ENCODE measurements at regions not wholly inside any gene's neighbourhood (a gene's known extent, or its start where the extent isn't known, plus 50 kb on each side); places are given as distances from the start of the nearest gene placed in this dataset.
A peak's percentile ranks its signal among the peaks of the same experiment; 100 is the strongest.

- TF ChIP-seq, protein P1, sequence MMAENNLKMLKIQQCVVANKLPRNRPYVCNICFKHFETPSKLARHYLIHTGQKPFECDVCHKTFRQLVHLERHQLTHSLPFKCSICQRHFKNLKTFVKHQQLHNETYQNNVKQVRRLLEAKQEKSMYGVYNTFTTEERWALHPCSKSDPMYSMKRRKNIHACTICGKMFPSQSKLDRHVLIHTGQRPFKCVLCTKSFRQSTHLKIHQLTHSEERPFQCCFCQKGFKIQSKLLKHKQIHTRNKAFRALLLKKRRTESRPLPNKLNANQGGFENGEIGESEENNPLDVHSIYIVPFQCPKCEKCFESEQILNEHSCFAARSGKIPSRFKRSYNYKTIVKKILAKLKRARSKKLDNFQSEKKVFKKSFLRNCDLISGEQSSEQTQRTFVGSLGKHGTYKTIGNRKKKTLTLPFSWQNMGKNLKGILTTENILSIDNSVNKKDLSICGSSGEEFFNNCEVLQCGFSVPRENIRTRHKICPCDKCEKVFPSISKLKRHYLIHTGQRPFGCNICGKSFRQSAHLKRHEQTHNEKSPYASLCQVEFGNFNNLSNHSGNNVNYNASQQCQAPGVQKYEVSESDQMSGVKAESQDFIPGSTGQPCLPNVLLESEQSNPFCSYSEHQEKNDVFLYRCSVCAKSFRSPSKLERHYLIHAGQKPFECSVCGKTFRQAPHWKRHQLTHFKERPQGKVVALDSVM (CRISPR knock-in tag; IDR thresholded peaks at IDR 0.05) = no peak
- TF ChIP-seq HOXA5 (CRISPR knock-in tag; IDR thresholded peaks at IDR 0.05) (peak; percentile 40; the same call in 1 of the 2 replicates), EP300 (IDR thresholded peaks at IDR 0.05; ENCODE audit: low read depth in 2 of 2, low read length in 2 of 2) (0 out of 4 replicates have a peak, but pooled peaks of 1 of the 2 experiments have one; percentile 24), EP300 (CRISPR knock-in tag; IDR thresholded peaks at IDR 0.05; ENCODE audit: borderline replicate concordance) (no peak), HMG20A (CRISPR knock-in tag; IDR thresholded peaks at IDR 0.05; ENCODE audit: borderline replicate concordance) (peak; percentile 33; the same call in 1 of the 2 replicates), NCOR1 (IDR thresholded peaks at IDR 0.05; ENCODE audit: borderline replicate concordance, low read length) (peak; percentile 68; the same call in 1 of the 2 replicates), FOXA3 (CRISPR knock-in tag; IDR thresholded peaks at IDR 0.05) (peak; percentile 27; the same call in 1 of the 2 replicates), ZNF280B (CRISPR knock-in tag; IDR thresholded peaks at IDR 0.05; ENCODE audit: borderline replicate concordance) (no peak), SOX6 (IDR thresholded peaks at IDR 0.05) (no peak), SOX6 (CRISPR knock-in tag; IDR thresholded peaks at IDR 0.05) (0 out of 2 replicates have a peak, but pooled peaks have one; percentile 25), HNF4A (CRISPR knock-in tag; IDR thresholded peaks at IDR 0.05) (peak; percentile 90), GLMP (CRISPR knock-in tag; IDR thresholded peaks at IDR 0.05; ENCODE audit: borderline replicate concordance) (no peak), CEBPB (IDR thresholded peaks at IDR 0.05; ENCODE audit: borderline replicate concordance, low read depth, low read length) (peak; percentile 90), GATAD2A (CRISPR knock-in tag; IDR thresholded peaks at IDR 0.05) (peak; percentile 64)
- TF ChIP-seq, protein P2, sequence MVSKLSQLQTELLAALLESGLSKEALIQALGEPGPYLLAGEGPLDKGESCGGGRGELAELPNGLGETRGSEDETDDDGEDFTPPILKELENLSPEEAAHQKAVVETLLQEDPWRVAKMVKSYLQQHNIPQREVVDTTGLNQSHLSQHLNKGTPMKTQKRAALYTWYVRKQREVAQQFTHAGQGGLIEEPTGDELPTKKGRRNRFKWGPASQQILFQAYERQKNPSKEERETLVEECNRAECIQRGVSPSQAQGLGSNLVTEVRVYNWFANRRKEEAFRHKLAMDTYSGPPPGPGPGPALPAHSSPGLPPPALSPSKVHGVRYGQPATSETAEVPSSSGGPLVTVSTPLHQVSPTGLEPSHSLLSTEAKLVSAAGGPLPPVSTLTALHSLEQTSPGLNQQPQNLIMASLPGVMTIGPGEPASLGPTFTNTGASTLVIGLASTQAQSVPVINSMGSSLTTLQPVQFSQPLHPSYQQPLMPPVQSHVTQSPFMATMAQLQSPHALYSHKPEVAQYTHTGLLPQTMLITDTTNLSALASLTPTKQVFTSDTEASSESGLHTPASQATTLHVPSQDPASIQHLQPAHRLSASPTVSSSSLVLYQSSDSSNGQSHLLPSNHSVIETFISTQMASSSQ (IDR thresholded peaks at IDR 0.05; ENCODE audit: low read depth) = no peak
- TF ChIP-seq, protein P2 (CRISPR knock-in tag; IDR thresholded peaks at IDR 0.05; ENCODE audit: borderline replicate concordance) = no peak
- TF ChIP-seq, protein P3, sequence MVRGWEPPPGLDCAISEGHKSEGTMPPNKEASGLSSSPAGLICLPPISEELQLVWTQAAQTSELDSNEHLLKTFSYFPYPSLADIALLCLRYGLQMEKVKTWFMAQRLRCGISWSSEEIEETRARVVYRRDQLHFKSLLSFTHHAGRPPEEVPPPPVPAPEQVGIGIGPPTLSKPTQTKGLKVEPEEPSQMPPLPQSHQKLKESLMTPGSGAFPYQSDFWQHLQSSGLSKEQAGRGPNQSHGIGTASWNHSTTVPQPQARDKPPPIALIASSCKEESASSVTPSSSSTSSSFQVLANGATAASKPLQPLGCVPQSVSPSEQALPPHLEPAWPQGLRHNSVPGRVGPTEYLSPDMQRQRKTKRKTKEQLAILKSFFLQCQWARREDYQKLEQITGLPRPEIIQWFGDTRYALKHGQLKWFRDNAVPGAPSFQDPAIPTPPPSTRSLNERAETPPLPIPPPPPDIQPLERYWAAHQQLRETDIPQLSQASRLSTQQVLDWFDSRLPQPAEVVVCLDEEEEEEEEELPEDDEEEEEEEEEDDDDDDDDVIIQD (CRISPR knock-in tag; IDR thresholded peaks at IDR 0.05; ENCODE audit: low read depth) = no peak
- TF ChIP-seq, protein P4, sequence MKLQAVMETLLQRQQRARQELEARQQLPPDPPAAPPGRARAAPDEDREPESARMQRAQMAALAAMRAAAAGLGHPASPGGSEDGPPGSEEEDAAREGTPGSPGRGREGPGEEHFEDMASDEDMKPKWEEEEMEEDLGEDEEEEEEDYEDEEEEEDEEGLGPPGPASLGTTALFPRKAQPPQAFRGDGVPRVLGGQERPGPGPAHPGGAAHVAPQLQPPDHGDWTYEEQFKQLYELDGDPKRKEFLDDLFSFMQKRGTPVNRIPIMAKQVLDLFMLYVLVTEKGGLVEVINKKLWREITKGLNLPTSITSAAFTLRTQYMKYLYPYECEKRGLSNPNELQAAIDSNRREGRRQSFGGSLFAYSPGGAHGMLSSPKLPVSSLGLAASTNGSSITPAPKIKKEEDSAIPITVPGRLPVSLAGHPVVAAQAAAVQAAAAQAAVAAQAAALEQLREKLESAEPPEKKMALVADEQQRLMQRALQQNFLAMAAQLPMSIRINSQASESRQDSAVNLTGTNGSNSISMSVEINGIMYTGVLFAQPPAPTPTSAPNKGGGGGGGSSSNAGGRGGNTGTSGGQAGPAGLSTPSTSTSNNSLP (IDR thresholded peaks at IDR 0.05; ENCODE audit: low read depth, low read length) = peak; percentile 50; the same call in 1 of the 2 replicates
These were observed 518.4 kb downstream of the SOX6 start (continued) for GRCh38 chr11:15837901-15838489.
